Ovary (tissue), 3 donors: ENCODE measurements at regions not wholly inside any gene's neighbourhood (a gene's known extent, or its start where the extent isn't known, plus 50 kb on each side); places are given as distances from the start of the nearest gene placed in this dataset.

Experiments used
- POLR2A ChIP-seq: fragments of 450-650 bp; IDR thresholded peaks from one replicate; pipeline ENCODE4 v1.6.1; 2017; ENCODE audit warnings: antibody characterized with exemption, mild to moderate bottlenecking, moderate library complexity
- TF ChIP-seq, protein P1 (sequence below), 3 donors: fragments of 450-650 bp in 2 of 3; fragments of 200-600 bp in 1 of 3; IDR thresholded peaks; one replicate each; pipeline versions ENCODE4 v1.5.1 to v1.8.0; 2016 to 2022; ENCODE audit warnings: antibody characterized with exemption in 3 of 3, mild to moderate bottlenecking in 1 of 3
- donor health status: DM: no; HTN: no; CAD: no.

DNA sequence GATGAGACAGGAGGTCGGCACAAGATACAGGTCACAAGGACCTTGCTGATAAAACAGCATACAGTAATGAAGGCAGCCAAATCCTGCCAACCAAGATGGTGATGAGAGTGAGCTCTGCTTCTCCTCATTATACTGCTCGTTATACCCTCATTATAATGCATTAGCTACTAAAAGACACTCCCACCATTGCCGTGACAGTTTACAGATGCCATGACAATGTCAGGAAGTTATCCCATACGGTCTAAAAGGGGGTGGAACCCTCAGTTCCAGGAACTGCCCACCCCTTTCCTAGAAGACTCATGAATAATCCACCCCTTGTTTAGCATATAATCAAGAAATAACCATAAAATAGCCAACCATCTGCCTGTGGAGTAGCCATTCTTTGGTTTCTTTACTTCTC lies 224.2 kb downstream of the RBM43 start:
- no peak for TF ChIP-seq POLR2A
- TF ChIP-seq, protein P1, sequence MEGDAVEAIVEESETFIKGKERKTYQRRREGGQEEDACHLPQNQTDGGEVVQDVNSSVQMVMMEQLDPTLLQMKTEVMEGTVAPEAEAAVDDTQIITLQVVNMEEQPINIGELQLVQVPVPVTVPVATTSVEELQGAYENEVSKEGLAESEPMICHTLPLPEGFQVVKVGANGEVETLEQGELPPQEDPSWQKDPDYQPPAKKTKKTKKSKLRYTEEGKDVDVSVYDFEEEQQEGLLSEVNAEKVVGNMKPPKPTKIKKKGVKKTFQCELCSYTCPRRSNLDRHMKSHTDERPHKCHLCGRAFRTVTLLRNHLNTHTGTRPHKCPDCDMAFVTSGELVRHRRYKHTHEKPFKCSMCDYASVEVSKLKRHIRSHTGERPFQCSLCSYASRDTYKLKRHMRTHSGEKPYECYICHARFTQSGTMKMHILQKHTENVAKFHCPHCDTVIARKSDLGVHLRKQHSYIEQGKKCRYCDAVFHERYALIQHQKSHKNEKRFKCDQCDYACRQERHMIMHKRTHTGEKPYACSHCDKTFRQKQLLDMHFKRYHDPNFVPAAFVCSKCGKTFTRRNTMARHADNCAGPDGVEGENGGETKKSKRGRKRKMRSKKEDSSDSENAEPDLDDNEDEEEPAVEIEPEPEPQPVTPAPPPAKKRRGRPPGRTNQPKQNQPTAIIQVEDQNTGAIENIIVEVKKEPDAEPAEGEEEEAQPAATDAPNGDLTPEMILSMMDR (IDR thresholded peaks at IDR 0.05) = no peak
